ENCODE measurements at regions not wholly inside any gene's neighbourhood (a gene's known extent, or its start where the extent isn't known, plus 50 kb on each side); places are given as distances from the start of the nearest gene placed in this dataset.

- H4K20me1 ChIP-seq (ENCODE audit: control insufficient read depth, extremely low read depth, insufficient read depth, low read length) = no peaks in the 10 kb centered on the region
- no peaks in the 10 kb centered on the region for H3K27me3 ChIP-seq (ENCODE audit: control insufficient read depth, insufficient read depth, low read length)
- TF ChIP-seq EZH2 (IDR thresholded peaks at IDR 0.05; ENCODE audit: low read length, missing control alignments) (no peak), CTCF (conservative IDR thresholded peaks at IDR 0.05 in 1 of 2, IDR thresholded peaks at IDR 0.05 in 1 of 2; ENCODE audit: low read depth in 1 of 2, low read length in 2 of 2) (no peak)
- H3K4me3 ChIP-seq (replicated peaks in 1 of 4; ENCODE audit: control extremely low read depth in 1 of 4, insufficient read depth in 1 of 4, low read depth in 3 of 4, low read length in 4 of 4) = no peak overlapping the region
- H2AFZ ChIP-seq (ENCODE audit: low read length) = no peak overlapping the region
- DNase-seq (ENCODE audit: low read depth in 2 of 2) = no peak
- no peaks in the 10 kb centered on the region for H3K79me2 ChIP-seq (ENCODE audit: control insufficient read depth, insufficient read depth, low read length)
- H3K9ac ChIP-seq (ENCODE audit: insufficient read depth, low read length) = no peak overlapping the region
- H3K4me1 ChIP-seq (ENCODE audit: control insufficient read depth, extremely low read depth, insufficient read depth, low read length) = no peaks in the 10 kb centered on the region
- no peaks in the 10 kb centered on the region for H3K9me3 ChIP-seq (ENCODE audit: control insufficient read depth, insufficient read depth, low read depth, low read length)
- no peak overlapping the region for H3K27ac ChIP-seq (ENCODE audit: insufficient read depth, low read length)
- no peaks in the 10 kb centered on the region for H3K36me3 ChIP-seq (ENCODE audit: control insufficient read depth, insufficient read depth, low read length)
- no peak overlapping the region for H3K4me2 ChIP-seq (ENCODE audit: extremely low read depth, insufficient read depth, low read length)
Measured at GRCh38 chr3:162994165-162994564, 1497.6 kb downstream of the OTOL1 start.

GRCh38 chr3:162996368-162996767 lies 1499.8 kb downstream of the OTOL1 start:
- no peaks in the 10 kb centered on the region for H3K36me3 ChIP-seq (ENCODE audit: control insufficient read depth, insufficient read depth, low read length)
- no peaks in the 10 kb centered on the region for H3K9me3 ChIP-seq (ENCODE audit: control insufficient read depth, insufficient read depth, low read depth, low read length)
- TF ChIP-seq CTCF (conservative IDR thresholded peaks at IDR 0.05 in 1 of 2, IDR thresholded peaks at IDR 0.05 in 1 of 2; ENCODE audit: low read depth in 1 of 2, low read length in 2 of 2) (no peak), EZH2 (IDR thresholded peaks at IDR 0.05; ENCODE audit: low read length, missing control alignments) (no peak)
- H2AFZ ChIP-seq (ENCODE audit: low read length) = no peak overlapping the region
- no peak overlapping the region for H3K27ac ChIP-seq (ENCODE audit: insufficient read depth, low read length)
- no peak overlapping the region for H3K4me3 ChIP-seq (replicated peaks in 1 of 4; ENCODE audit: control extremely low read depth in 1 of 4, insufficient read depth in 1 of 4, low read depth in 3 of 4, low read length in 4 of 4)
- H3K27me3 ChIP-seq (ENCODE audit: control insufficient read depth, insufficient read depth, low read length) = no peaks in the 10 kb centered on the region
- no peaks in the 10 kb centered on the region for H3K79me2 ChIP-seq (ENCODE audit: control insufficient read depth, insufficient read depth, low read length)
- no peaks in the 10 kb centered on the region for H4K20me1 ChIP-seq (ENCODE audit: control insufficient read depth, extremely low read depth, insufficient read depth, low read length)
- no peak for DNase-seq (ENCODE audit: low read depth in 2 of 2)
- H3K4me2 ChIP-seq (ENCODE audit: extremely low read depth, insufficient read depth, low read length) = no peak overlapping the region
- no peaks in the 10 kb centered on the region for H3K4me1 ChIP-seq (ENCODE audit: control insufficient read depth, extremely low read depth, insufficient read depth, low read length)
- H3K9ac ChIP-seq (ENCODE audit: insufficient read depth, low read length) = no peak overlapping the region

GRCh38 chr3:162998205-162998604 lies 1501.6 kb downstream of the OTOL1 start:
- no peaks in the 10 kb centered on the region for H3K79me2 ChIP-seq (ENCODE audit: control insufficient read depth, insufficient read depth, low read length)
- H3K4me3 ChIP-seq (replicated peaks in 1 of 4; ENCODE audit: control extremely low read depth in 1 of 4, insufficient read depth in 1 of 4, low read depth in 3 of 4, low read length in 4 of 4) = no peak overlapping the region
- no peaks in the 10 kb centered on the region for H4K20me1 ChIP-seq (ENCODE audit: control insufficient read depth, extremely low read depth, insufficient read depth, low read length)
- H3K27me3 ChIP-seq (ENCODE audit: control insufficient read depth, insufficient read depth, low read length) = no peaks in the 10 kb centered on the region
- no peak overlapping the region for H3K4me2 ChIP-seq (ENCODE audit: extremely low read depth, insufficient read depth, low read length)
- H3K36me3 ChIP-seq (ENCODE audit: control insufficient read depth, insufficient read depth, low read length) = no peaks in the 10 kb centered on the region
- no peak overlapping the region for H3K9ac ChIP-seq (ENCODE audit: insufficient read depth, low read length)
- no peak for DNase-seq (ENCODE audit: low read depth in 2 of 2)
- no peaks in the 10 kb centered on the region for H3K4me1 ChIP-seq (ENCODE audit: control insufficient read depth, extremely low read depth, insufficient read depth, low read length)
- no peak overlapping the region for H3K27ac ChIP-seq (ENCODE audit: insufficient read depth, low read length)
- no peak for TF ChIP-seq CTCF (conservative IDR thresholded peaks at IDR 0.05 in 1 of 2, IDR thresholded peaks at IDR 0.05 in 1 of 2; ENCODE audit: low read depth in 1 of 2, low read length in 2 of 2)
- no peak for TF ChIP-seq EZH2 (IDR thresholded peaks at IDR 0.05; ENCODE audit: low read length, missing control alignments)
- no peak overlapping the region for H2AFZ ChIP-seq (ENCODE audit: low read length)
- H3K9me3 ChIP-seq (ENCODE audit: control insufficient read depth, insufficient read depth, low read depth, low read length) = no peaks in the 10 kb centered on the region
